Pons (tissue), 1 donor: ENCODE measurements at regions not wholly inside any gene's neighbourhood (a gene's known extent, or its start where the extent isn't known, plus 50 kb on each side); places are given as distances from the start of the nearest gene placed in this dataset.
"Not testable (repeated sequence)": the region's sequence is repeated elsewhere in the genome, so short reads cannot be mapped to it uniquely, and the experiment has no call there.

Experiments used
- DNase-seq: peaks from one replicate; pipeline ENCODE4 v3.0.0-alpha.2; 2016; ENCODE audit warnings: low spot score

DNA sequence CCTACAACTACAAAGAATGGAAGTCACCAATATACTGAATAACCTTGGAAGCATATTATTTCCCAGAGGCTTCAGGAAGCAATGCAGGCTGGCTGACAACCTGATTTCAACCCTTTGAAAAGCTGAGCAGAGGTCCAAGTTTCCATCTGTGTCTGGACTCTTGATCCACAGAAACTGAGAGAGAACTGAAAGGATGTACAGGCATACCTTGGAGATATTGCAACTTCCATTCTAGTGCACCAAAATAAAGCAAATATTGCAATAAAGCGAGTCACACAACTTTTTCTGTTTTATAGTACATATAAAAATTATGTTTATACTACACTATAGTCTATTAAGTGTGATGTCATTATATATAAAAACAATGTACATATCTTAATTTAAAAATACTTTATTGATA lies 85.3 kb downstream of the TYW3 start:
- no peak for DNase-seq

DNA sequence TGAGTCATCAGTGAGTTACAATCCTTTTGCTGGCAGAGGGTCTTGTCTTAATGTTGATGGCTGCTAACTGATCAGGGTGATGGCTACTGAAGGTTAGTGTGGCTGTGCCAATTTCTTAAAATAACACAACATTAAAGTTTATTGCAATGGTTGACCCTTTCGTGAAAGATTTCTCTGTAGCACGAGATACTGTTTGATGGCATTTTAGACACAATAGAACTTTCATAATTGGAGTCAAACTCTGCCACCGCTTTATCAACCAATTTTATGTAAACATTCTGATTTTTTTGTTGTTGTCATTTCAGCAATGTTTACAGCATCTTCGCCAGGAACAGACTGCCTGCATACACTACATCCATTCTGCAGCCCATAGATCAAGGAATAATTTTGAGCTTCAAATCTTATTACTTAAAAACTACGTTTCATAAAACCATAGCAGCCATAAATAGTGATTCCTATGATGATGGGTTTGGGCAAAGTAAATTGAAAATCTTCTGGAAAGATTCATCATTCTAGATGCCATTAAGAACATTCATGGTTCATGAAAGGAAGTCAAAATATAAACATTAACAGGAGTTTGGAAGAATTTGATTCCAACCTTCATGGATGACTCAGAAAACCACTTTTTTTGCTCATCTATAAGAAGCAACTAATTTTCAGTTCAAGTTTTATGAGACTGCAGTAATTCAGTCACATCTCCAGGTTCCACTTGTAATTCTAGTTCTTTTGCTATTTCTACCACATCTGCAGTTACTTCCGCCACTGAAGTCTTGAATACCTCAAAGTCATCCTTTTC lies 85.9 kb downstream of the TYW3 start:
- DNase-seq: no peak

DNA sequence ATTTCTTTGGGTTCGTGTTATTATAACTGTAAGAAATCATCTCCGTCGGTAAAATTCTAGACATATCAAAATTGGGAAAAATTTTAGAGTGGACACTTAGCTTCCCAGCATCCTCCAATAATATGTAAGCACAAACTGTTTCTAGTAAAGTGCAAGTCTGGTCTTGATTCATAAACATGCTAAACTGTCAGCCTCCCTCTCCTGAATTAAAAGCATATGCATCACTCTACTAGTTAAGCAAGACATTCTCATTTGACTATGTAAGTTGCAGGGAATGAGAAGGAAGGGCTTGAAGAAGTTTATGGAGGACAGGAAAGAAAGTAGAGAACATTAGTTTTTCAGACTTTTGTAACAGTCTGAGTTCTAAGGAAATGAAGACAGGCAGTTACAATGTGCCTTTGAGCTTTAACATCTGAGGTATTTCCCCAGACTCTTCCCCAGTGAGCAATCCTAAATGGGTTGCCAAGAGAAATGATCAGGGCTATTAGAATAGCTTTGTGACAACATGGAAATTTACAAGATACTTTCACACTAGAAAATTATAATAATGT lies 90.0 kb downstream of the TYW3 start:
- no peak for DNase-seq

DNA sequence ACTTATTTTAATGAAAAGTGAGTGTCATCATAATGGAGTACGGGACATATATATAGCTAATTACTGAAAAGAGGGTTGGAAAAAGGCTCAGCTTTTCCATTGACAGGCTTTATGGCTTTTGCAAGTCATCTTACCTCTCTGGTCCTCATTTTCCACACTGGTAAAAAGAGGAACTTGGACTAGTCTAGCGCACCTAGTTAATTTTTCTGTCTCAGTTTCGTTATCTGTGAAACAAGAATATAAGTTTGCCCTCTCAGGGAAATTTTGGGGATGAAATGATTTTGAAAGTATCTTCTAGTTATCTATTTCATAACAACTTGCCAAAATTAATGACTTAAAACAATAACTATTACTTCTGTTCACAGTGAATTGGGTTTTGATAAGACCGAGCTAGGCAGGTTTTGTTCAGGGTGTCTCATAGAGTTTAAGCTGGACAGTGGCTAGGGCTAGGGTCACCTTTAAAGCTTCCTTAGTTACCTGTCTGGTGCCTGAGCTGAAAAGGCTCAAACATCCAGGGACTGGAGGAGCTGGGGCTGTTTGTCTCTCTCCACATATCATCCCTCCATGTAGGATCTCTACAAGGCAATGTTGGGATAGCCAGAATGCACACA lies 91.7 kb downstream of the TYW3 start:
- DNase-seq: no peak

DNA sequence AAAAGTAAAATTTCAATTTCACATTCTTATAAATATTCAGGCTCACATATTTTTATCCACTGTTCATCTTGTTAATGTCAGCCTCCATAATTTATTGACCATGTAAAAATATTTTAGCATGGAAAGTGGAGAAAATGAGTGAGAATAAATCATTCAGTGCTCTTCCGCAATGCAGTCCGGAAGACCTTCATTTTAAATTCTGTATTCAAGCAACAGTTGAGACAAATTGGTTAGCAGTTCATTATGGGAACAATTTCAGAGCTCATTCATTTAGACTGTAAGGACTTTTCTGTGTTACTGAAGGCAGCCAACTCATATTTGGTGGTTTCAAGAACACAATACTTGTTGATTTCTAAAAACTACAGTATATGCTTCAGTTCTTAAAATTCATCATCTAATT lies 97.8 kb downstream of the TYW3 start:
- no peak for DNase-seq

DNA sequence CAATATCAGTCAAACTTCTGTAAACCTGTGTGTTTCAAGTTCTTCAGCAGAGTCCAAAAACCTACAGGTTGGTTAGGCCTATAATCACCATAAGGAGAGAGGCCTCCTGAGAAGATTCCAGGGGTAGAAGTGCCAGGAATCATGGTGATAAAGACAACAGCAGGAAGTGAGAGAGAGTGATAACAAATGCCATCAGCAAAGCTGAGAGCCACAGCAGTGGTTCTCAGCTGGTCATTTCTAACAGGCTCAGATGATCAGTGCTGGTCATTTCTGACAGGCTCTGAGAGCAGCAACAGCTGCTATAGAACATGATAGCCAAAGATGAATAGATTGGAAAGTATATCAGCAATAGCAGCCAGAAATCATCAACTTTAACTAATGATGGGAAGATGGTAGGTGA lies 101.3 kb downstream of the TYW3 start:
- no peak for DNase-seq

DNA sequence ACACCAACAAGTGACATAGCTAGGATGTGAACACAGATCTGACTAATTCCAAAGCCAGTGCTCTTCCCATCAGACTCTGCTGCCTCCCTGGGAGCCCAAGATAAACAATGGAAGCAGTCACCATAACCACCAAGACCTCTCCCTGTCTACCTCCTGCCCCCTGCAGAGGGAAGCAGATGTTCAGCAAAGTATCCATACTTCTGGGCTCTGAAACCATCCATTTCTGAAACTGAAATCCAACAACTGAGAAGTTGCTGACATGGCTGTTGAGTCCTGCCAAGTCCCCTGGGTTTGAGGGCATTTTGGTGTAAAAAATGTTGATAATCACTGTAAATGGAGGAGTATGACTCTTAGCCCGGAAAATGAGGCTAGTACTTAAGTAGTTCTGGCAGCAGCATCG lies 102.1 kb downstream of the TYW3 start:
- no peak for DNase-seq

DNA sequence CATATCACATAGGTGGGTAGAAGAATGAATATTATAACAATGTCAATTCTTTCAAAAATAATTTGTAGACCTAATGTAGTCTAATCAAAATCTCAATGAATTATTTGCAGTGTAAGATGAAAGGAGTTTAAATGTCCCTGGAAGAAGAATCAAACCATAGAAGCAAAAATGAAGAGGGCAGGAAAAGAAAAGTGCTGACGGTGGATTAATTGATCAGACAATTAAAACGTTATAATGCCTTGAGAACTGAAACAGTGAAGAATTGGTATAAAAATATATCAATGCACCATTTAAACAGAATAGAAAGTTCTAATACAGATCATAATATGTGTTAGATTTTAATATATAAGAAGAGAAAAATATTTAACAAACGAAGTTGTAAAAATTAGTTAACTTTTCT lies 109.8 kb downstream of the TYW3 start:
- DNase-seq: no peak

DNA sequence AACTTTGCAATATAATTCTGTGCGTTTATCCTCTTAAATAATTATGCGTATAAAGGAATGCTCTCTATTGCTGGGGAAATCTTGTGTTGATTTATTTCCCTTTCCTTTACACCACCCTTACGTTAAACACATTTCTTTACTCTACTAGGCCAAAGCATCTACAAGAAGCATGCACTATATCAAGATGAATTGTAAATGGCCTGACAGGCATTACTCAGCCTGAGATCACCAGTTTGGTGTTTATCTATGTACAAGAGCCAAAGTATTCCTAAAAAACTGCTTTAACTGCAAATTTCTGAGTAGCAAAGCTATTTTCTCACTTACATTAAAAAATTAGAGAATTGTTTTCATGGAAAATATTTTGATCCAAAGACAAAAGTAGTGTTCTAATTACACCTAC lies 114.8 kb downstream of the TYW3 start:
- DNase-seq: no peak

DNA sequence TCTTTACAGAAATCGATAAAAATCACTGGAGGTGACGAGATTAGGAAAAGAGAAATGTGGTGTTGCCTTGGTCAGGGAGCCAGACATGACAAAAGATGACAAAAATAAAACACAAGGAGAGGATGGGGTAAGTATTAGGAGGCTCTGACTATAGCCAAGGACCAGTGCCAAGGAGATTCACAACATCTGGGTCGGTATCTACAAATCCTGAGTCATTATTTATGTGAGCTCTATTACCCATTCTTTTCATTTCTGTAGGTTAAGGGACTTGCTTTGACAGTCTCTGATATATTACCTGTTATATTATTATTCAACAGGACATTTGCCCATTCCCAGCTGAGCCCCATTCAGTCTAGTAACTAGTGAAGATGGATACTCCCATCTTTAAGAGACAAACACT lies 120.8 kb downstream of the TYW3 start:
- no peak for DNase-seq

DNA sequence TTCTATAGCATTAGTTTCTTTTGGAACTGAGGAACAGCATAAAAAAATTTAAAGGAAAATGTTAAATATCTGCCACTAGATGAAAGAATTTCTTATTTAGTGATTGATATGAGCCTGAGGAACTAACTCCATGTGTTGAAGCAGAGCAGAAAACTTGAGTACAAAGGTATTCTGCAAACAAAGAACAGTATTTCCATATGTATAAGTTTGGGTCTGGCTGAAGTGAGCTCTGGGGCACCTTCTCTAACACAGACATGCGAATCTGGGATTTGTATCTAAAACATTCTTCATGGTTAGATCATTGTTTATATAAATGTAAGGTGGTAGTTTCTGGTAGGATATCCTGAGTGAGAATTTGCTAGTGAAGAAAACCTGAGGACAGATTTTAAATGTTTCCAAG lies 123.2 kb downstream of the TYW3 start:
- no peak for DNase-seq

DNA sequence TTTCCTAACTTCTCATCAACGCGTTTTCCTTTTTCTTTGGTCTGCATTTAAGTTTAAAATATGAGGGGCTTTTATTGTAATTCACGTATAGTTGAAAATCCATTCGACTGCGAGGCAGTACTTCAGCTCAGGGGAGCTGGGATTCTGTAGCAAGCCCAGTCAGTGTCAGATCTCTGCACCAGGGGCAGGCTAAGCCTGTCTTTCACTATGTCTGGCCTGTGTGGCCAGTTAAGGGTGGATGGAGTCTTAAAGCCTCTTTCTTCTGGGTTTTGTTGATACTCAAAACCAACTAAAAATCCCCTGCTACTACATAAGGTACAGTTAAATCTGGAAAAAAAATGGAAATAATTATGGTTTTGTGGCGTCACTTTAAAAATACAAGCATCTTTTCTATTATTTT lies 124.7 kb downstream of the TYW3 start:
- no peak for DNase-seq

DNA sequence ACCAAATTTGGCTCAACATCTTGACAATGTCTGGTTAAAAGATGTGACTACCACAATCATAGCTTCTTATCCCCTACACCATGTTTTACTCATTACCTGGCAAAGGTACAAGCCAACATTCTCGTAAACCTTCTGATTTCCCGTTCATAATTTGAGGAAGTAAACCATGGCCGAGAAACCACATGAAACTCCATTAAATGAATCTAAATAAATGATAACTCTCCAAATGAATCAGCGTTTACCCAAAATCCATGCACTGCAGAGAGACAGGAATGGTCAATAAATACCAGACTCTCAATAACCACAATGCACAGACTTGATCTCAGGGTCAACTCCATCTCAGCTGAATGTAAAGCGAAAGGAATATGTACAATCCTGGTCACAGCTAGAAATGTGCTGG lies 125.2 kb downstream of the TYW3 start:
- no peak for DNase-seq

DNA sequence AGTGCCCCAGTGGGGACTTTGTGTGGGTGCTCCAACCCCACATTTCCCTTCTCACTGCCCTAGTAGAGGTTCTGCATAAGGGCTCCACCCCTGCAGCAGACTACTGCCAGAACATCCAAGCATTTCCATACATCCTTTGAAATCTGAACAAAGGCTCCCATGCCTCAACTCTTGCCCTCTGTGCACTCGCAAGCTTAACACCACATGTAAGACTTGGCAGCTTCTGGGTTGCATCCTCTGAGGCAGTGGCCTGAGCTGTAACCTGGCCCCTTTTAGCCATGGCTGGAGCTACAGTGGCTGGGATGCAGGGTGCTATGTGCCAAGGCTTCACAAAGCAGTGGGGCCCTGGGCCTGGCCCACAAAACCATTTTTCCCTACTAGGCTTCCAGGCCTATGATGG lies 128.9 kb downstream of the TYW3 start:
- no peak for DNase-seq

DNA sequence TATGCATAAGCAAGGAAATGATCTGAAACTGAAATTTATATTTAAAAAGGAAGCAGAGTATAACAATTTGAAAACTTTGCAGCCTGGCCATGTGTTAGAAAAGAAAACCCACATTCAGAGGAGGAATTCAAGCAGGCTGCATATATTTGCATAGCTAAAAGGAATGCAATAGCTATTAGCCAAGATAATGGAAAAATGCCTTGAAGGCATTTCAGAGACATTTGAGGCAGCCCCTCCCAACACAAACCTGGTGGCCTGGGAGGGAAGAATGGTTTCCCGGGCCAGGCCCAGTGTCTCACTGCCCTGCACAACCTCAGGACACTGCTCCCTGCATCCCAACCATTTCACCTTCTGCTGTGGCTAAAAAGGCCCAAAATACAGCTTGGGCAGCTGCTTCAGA lies 136.8 kb downstream of the TYW3 start:
- DNase-seq: no peak

DNA sequence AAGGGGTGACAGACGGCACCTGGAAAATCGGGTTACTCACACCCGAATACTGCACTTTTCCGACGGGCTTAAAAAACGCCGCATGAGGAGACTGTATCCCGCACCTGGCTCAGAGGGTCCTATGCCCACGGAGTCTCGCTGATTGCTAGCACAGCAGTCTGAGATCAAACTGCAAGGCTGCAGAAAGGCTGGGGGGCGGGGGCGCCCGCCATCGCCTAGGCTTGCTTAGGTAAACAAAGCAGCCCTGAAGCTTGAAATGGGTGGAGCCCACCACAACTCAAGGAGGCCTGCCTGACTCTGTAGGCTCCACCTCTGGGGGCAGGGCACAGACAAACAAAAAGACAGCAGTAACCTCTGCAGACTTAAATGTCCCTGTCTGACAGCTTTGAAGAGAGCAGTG lies 144.4 kb downstream of the TYW3 start:
- DNase-seq: not testable (repeated sequence)

DNA sequence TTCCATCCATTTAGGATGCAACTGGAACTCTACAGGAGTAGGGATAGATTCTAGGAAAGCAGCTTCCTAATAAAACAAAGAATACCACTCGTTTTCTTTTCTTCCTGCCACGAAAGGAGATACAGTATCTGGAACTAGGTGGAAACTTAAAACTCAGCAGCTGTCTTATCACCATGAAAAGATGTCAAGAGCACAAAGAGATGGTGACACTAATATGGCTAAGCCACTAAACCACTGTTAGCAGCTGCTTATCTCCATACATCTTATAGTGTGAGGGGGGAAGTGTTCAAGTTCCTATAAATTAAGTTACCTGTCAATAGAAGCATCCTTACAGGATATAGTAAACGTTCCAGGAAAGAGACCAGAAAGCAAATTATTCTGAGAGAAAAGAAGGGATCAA lies 162.5 kb downstream of the TYW3 start:
- DNase-seq: no peak

DNA sequence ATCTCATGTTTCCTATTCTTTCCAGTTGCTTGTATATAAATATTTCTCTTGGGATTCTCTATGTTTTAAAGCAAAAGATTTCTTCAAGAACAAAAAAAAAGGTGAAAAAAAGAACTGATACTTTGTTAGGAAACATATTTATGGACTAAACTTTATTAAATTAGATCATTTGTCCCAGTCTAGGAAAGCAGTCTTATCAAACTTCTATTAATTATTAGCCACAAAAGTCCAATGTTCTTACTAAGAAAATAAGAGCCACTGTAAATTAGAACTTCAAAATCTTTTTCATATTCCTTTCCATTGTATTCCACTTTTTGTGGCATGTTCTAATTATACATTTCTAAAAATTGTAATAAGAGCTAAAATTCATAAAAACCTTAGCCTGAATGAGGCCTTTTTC lies 175.2 kb downstream of the TYW3 start:
- no peak for DNase-seq

DNA sequence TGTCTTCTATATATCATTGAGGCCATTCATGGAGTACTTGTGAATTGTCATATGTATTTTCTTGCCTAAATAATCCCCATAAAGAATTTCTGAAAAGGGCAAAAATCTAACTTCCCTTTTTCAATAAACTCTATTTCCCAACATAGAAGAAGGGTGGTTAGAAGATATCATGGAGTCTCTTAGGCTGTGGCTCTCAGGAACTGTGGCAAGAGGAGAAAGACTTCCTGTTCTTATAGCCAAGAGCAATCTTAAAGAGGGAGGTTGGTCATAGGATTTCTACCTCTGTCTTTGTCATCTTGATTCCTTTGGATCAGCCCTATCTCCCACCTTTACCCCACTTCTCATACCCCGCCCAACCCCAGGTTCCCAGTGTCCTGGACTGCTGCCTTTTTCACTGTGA lies 175.8 kb downstream of the TYW3 start:
- no peak for DNase-seq

DNA sequence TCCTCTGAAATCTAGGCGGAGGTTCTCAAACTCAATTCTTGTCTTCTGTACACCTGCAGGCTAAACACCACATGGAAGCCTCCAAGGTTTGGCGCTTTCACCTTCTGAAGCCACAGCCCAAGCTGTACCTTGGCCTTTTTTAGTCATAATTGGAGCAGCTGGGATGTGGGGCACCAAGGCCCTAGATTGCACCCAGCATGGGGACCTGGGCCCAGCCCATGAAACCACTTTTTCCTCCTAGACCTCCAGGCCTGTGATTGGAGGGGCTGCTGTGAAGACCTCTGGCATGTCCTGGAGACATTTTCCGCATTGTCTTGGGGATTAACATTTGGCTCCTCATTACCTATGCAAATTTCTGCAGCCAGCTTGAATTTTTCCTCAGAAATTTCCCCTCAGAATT lies 181.0 kb downstream of the TYW3 start:
- DNase-seq: no peak

DNA sequence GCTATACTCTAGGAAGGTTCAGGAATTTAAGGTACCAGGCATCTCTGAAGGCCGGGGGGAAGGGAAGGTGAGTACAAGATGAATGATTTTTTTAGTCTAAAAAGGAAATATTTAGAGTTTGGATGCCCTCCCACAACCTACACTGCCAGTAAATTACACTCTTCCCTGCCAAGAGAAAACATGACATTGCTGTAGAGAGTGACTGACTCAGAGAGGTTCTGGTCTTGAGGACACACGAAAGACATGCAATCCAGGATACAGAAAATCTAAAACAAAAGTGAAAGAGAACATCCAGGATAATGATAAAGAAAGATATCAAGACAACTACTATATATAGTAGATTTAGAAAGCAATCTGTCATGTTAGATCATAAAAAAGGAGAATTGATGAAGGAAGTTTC lies 200.5 kb downstream of the TYW3 start:
- DNase-seq: no peak

DNA sequence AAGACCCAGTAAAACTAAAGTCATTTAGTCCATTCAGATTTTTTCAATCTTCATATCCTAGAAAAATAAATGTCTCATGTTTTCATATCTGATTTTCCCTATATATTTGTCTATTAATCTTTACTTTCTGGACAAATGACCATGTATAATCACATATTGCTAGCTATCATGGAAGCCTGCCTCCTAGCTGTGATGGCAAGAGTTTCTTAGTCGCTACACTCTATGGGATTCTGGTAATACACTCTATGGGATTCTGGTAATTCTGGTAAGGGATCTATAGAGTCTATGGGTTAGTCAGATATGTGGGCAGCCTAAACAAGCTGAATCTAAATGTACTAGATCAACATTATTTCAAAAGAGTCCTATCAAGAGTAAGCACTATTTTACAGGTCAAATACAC lies 198.7 kb upstream of the LHX8 start:
- no peak for DNase-seq

DNA sequence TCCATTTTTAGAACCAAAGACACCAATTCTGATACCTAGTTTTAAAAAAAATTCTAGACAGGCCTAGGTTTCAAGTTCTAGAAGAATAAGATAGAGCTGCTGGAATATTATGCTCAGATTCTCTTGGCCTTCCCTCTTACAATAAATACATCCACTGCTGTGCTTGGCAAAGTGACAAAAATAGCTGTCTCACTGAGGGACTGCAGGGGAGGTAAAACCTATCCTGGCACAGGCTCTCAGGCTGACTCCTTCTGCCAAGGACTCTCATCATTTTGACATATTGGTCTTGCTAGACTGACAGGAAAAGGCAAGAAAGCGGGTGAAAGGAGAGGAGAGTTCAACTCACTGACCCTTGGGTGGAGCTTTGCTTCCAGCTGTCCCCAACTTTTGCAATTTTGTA lies 197.0 kb upstream of the LHX8 start:
- DNase-seq: peak; percentile 25

DNA sequence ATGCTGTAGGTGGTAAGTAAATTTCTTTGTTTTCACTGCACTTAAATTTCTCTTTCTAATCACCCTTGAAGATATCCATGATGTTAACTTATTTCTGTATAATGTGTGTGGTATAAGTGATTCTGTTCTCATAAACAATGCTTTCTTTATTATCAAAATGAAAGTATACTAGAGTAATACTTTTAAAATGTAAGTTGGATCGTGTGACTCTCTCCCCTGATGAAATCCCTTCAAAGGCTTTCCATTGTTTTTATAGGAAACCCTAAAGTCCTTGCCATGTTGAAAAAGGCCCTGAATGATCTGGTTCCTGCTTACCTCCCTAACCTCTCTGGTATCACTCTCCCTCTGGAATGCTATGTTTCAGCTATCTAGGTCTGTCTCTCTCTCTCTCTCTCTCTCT lies 191.1 kb upstream of the LHX8 start:
- DNase-seq: no peak
